Naive thymus-derived CD4-positive, alpha-beta T cell (primary cell): ENCODE measurements at regions not wholly inside any gene's neighbourhood (a gene's known extent, or its start where the extent isn't known, plus 50 kb on each side); places are given as distances from the start of the nearest gene placed in this dataset.
"Not testable (repeated sequence)": the region's sequence is repeated elsewhere in the genome, so short reads cannot be mapped to it uniquely, and the experiment has no call there.

Experiments
- ATAC-seq: fragments of 150-1000 bp; cut with Tn5 transposase; 2 replicates; pipeline ENCODE4 v1.10.0; 2021; ENCODE audit warnings: mild to moderate bottlenecking, moderate library complexity
- CTCF ChIA-PET: fragments of 350-600 bp; sonication (Branson Sonifier 250); formaldehyde crosslinking; loops from one replicate; lab custom pipeline; 2021; ENCODE audit warnings: antibody characterized with exemption; lab: Charles Lee
- POLR2A ChIA-PET: fragments of 350-600 bp; sonication (Branson Sonifier 250); formaldehyde crosslinking; loops from one replicate; lab custom pipeline; 2021; ENCODE audit warnings: antibody characterized with exemption, inconsistent platforms; lab: Charles Lee
- DNase-seq, 9 donors: peaks; one replicate each; pipeline versions ENCODE4 v3.0.0 to v3.0.0-alpha.2; 2020 to 2022; ENCODE audit warnings: mixed read lengths in 1 of 9
- H3K27ac ChIP-seq: one replicate; pipeline ENCODE4 v1.7.0; 2013; ENCODE audit warnings: mild to moderate bottlenecking, low read depth, low read length, moderate library complexity
- H3K27me3 ChIP-seq, 2 donors: one replicate each; pipeline ENCODE4 v1.7.0; 2013; ENCODE audit warnings: low read length in 2 of 2, mild to moderate bottlenecking in 2 of 2, moderate library complexity in 2 of 2; ENCODE audit not compliant: control insufficient read depth in 2 of 2, insufficient read depth in 2 of 2
- H3K36me3 ChIP-seq, 3 experiments: 1 replicate in 2 of 3; 2 replicates in 1 of 3; pipeline ENCODE4 v1.7.0; 2013; ENCODE audit warnings: low read length in 3 of 3, mild to moderate bottlenecking in 3 of 3, moderate library complexity in 1 of 3; ENCODE audit not compliant: insufficient read depth in 3 of 3, control insufficient read depth in 2 of 3
- H3K4me1 ChIP-seq, 2 donors: one replicate each; pipeline ENCODE4 v1.7.0; 2013; ENCODE audit warnings: low read length in 2 of 2, mild to moderate bottlenecking in 2 of 2, moderate library complexity in 1 of 2; ENCODE audit not compliant: control insufficient read depth in 2 of 2, insufficient read depth in 2 of 2
- H3K4me3 ChIP-seq: 2 replicates; pipeline ENCODE4 v1.7.0; 2013; ENCODE audit warnings: mild to moderate bottlenecking, low read length
- H3K9me3 ChIP-seq, 3 experiments: 1 replicate in 2 of 3; 2 replicates in 1 of 3; pipeline ENCODE4 v1.7.0; 2013; ENCODE audit warnings: low read length in 3 of 3; ENCODE audit not compliant: control insufficient read depth in 2 of 3
- H3K27ac Mint-ChIP-seq, 9 donors: one replicate each; pipeline ENCODE4 v1.8.0; 2020 to 2022; ENCODE audit warnings: mixed read lengths in 9 of 9, mild to moderate bottlenecking in 8 of 9, moderate library complexity in 5 of 9, inconsistent platforms in 2 of 9
- H3K27me3 Mint-ChIP-seq, 5 donors: one replicate each; pipeline ENCODE4 v1.8.0; 2021 to 2022; ENCODE audit warnings: mixed read lengths in 5 of 5, mild to moderate bottlenecking in 1 of 5
- H3K36me3 Mint-ChIP-seq, 5 donors: one replicate each; pipeline ENCODE4 v1.8.0; 2020 to 2022; ENCODE audit warnings: mixed read lengths in 5 of 5, mild to moderate bottlenecking in 3 of 5, inconsistent platforms in 1 of 5
- H3K4me1 Mint-ChIP-seq, 7 donors: one replicate each; pipeline ENCODE4 v1.8.0; 2020 to 2022; ENCODE audit warnings: mixed read lengths in 7 of 7, mild to moderate bottlenecking in 3 of 7, inconsistent platforms in 1 of 7
- H3K4me3 Mint-ChIP-seq, 10 donors: one replicate each; pipeline ENCODE4 v1.8.0; 2020 to 2022; ENCODE audit warnings: mild to moderate bottlenecking in 10 of 10, mixed read lengths in 10 of 10, moderate library complexity in 6 of 10, inconsistent platforms in 2 of 10
- H3K9me3 Mint-ChIP-seq, 11 donors: one replicate each; pipeline ENCODE4 v1.8.0; 2020 to 2022; ENCODE audit warnings: mixed read lengths in 11 of 11, mild to moderate bottlenecking in 4 of 11, inconsistent platforms in 1 of 11, moderate library complexity in 1 of 11
- intact Hi-C, 2 donors: fragments of 100-400 bp; cut with micrococcal nuclease; formaldehyde crosslinking; loops; one replicate each; pipeline ENCODE4 v1.15.1; 2023

DNA sequence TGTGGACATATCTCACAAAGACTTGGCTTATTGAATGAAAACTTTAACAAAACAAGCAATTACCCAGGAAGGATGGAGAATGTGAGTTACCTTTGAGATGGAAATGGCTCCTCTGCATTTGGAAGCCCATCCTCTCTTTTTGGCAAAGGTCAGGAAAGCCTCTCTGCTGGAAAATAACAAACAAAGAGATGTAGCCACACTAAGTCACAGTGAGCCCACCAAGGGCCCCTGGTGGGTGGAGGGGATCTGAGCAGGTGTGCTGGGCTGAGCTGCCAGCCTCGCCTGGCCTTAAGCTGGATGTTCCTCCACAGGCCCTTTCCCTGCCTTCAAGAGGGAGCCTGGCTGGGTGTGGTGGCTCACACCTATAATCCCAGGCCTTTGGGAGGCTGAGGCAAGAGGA is 269.2 kb downstream of the HNRNPD start:
- H3K9me3 ChIP-seq: no peaks in the 10 kb centered on the region
- Mint-ChIP-seq H3K4me3 (no peak overlapping the region), H3K27me3 (peaks cover 0 to 19% (median 0%) of the 10 kb centered on the region in 5 donors), H3K4me1 (peaks cover 0 to 1% (median 0%) of the 10 kb centered on the region in 7 donors), H3K9me3 (no peaks in the 10 kb centered on the region), H3K36me3 (no peaks in the 10 kb centered on the region), H3K27ac (no peak overlapping the region)
- no peak overlapping the region for H3K27ac ChIP-seq
- H3K4me1 ChIP-seq: no peaks in the 10 kb centered on the region
- ChIA-PET POLR2A (no interaction called here), CTCF (no interaction called here)
- DNase-seq: no peak
- ATAC-seq: no peak
- no peak overlapping the region for H3K4me3 ChIP-seq
- no peaks in the 10 kb centered on the region for H3K36me3 ChIP-seq
- H3K27me3 ChIP-seq: no peaks in the 10 kb centered on the region
- intact Hi-C loops: no loop called here

DNA sequence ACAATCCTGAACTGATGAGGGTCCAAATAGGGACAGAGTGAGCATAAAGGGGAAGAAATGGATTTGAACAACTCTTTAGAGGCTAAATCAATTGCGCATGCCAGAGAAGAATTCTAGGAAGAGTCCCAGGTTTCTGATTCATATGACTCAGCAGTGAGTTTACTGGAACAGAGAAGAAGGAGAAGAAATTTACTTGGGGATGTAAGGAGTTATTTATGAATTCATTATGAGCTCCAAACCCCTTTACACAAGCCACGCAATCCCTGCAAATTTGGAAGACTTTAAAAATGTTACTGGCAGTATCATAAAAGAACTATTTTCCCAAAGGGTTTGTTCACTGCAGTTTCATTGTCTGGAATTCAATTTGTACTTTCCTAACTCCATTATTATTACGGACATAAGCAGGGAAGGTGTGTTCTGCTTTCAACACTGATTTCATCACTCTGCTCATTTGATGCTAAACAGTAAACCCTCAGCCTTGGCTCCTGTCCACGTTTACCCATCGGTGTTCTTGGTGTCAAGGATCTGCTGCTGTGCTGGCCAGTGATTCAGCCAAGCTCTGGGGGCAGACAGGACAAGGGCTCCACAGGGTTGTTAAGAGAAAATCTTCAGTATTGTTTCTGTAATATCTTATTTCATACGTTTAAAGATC is 273.7 kb downstream of the HNRNPD start:
- Histone ChIP-seq H3K4me1 (no peaks in the 10 kb centered on the region), H3K27ac (no peak overlapping the region), H3K4me3 (no peak overlapping the region), H3K36me3 (no peaks in the 10 kb centered on the region), H3K27me3 (no peaks in the 10 kb centered on the region), H3K9me3 (no peaks in the 10 kb centered on the region)
- Mint-ChIP-seq H3K27ac (no peak overlapping the region), H3K4me3 (no peak overlapping the region), H3K4me1 (no peaks in the 10 kb centered on the region), H3K36me3 (no peaks in the 10 kb centered on the region), H3K27me3 (peaks cover 0 to 8% (median 0%) of the 10 kb centered on the region in 5 donors), H3K9me3 (no peaks in the 10 kb centered on the region)
- DNase-seq (no peak), ATAC-seq (no peak)
- ChIA-PET CTCF (no interaction called here), POLR2A (no interaction called here)
- intact Hi-C loops: no loop called here

- H3K4me1 ChIP-seq: no peaks in the 10 kb centered on the region
- ATAC-seq (no peak), DNase-seq (no peak)
- no peaks in the 10 kb centered on the region for H3K9me3 ChIP-seq
- no peaks in the 10 kb centered on the region for H3K36me3 ChIP-seq
- Mint-ChIP-seq H3K27ac (no peak overlapping the region), H3K36me3 (no peaks in the 10 kb centered on the region), H3K4me1 (no peaks in the 10 kb centered on the region), H3K27me3 (peaks cover 0 to 8% (median 0%) of the 10 kb centered on the region in 5 donors), H3K9me3 (no peaks in the 10 kb centered on the region), H3K4me3 (no peak overlapping the region)
- CTCF ChIA-PET: no interaction called here
- intact Hi-C loops: no loop called here
- no peaks in the 10 kb centered on the region for H3K27me3 ChIP-seq
- no peak overlapping the region for H3K27ac ChIP-seq
- H3K4me3 ChIP-seq: no peak overlapping the region
- POLR2A ChIA-PET: no interaction called here
Observed at GRCh38 chr4:82097504-82097903, 276.3 kb downstream of the HNRNPD start.

GRCh38 chr4:82090717-82091116 is 283.1 kb downstream of the HNRNPD start:
- intact Hi-C loops: no loop called here
- no peak overlapping the region for H3K27ac ChIP-seq
- no peaks in the 10 kb centered on the region for H3K4me1 ChIP-seq
- Mint-ChIP-seq H3K4me1 (no peaks in the 10 kb centered on the region), H3K9me3 (peaks cover 0 to 4% (median 0%) of the 10 kb centered on the region in 11 donors), H3K27ac (no peak overlapping the region), H3K36me3 (no peaks in the 10 kb centered on the region), H3K4me3 (no peak overlapping the region), H3K27me3 (peaks cover 0 to 9% (median 0%) of the 10 kb centered on the region in 5 donors)
- ChIA-PET POLR2A (no interaction called here), CTCF (no interaction called here)
- H3K9me3 ChIP-seq: no peaks in the 10 kb centered on the region
- ATAC-seq (no peak), DNase-seq (no peak)
- H3K4me3 ChIP-seq: no peak overlapping the region
- H3K27me3 ChIP-seq: no peaks in the 10 kb centered on the region
- no peaks in the 10 kb centered on the region for H3K36me3 ChIP-seq

GRCh38 chr4:82084747-82085146 is 289.0 kb downstream of the HNRNPD start:
- POLR2A ChIA-PET: no interaction called here
- H3K4me1 ChIP-seq: no peaks in the 10 kb centered on the region
- peaks cover 0 to 4% (median 0%) of the 10 kb centered on the region in 5 donors for H3K27me3 Mint-ChIP-seq
- intact Hi-C loops: no loop called here
- H3K27ac Mint-ChIP-seq: no peak overlapping the region
- CTCF ChIA-PET: no interaction called here
- H3K4me3 ChIP-seq: no peak overlapping the region
- no peaks in the 10 kb centered on the region for H3K27me3 ChIP-seq
- DNase-seq: no peak
- H3K4me1 Mint-ChIP-seq: no peaks in the 10 kb centered on the region
- no peaks in the 10 kb centered on the region for H3K36me3 ChIP-seq
- H3K27ac ChIP-seq: no peak overlapping the region
- H3K36me3 Mint-ChIP-seq: peaks cover 0 to 4% (median 0%) of the 10 kb centered on the region in 5 donors
- H3K9me3 Mint-ChIP-seq: peaks cover 0 to 4% (median 2%) of the 10 kb centered on the region in 11 donors
- no peak overlapping the region for H3K4me3 Mint-ChIP-seq
- no peaks in the 10 kb centered on the region for H3K9me3 ChIP-seq
- ATAC-seq: no peak

DNA sequence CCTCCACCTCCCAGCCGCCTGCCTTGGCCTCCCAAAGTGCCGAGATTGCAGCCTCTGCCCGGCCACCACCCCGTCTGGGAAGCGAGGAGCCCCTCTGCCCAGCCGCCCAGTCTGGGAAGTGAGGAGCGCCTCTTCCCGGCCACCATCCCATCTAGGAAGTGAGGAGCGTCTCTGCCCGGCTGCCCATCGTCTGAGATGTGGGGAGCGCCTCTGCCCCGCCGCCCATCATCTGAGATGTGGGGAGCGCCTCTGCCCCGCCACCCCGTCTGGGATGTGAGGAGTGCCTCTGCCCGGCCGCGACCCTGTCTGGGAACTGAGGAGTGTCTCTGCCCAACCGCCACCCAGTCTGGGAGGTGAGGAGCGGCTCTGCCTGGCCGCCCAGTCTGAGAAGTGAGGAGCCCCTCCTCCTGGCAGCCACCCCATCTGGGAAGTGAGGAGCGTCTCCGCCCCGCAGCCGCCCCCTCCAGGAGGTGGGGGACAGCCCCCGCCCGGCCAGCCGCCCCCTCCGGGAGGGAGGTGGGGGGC is 296.3 kb downstream of the HNRNPD start:
- H3K9me3 Mint-ChIP-seq, CTCF ChIA-PET, H3K36me3 ChIP-seq, H3K27me3 Mint-ChIP-seq, POLR2A ChIA-PET, ATAC-seq, H3K27ac ChIP-seq, intact Hi-C loops, H3K27me3 ChIP-seq, H3K4me3 ChIP-seq, H3K9me3 ChIP-seq, H3K4me1 Mint-ChIP-seq, DNase-seq, H3K36me3 Mint-ChIP-seq, H3K27ac Mint-ChIP-seq, H3K4me3 Mint-ChIP-seq, H3K4me1 ChIP-seq: not testable (repeated sequence)

DNA sequence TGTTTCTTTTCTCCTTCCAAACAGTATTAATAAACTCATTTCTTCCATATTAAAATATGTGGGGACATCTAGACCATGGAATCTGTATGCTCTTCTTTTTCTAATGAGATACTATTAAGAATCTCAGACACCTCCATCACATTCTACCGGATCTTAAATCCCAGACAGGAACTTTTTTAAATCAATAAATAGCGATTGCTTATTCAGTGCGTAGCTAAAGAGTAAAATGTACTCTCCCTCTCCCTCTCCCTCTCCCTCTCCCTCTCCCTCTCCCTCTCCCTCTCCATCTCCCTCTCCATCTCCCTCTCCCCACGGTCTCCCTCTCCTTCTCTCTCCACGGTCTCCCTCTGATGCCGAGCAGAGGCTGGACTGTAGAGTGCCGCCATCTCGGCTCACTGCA is 297.0 kb downstream of the HNRNPD start:
- Mint-ChIP-seq H3K4me3 (no peak overlapping the region), H3K9me3 (peaks cover 0 to 2% (median 0%) of the 10 kb centered on the region in 11 donors), H3K36me3 (no peaks in the 10 kb centered on the region), H3K27ac (no peak overlapping the region), H3K27me3 (peaks cover 0 to 4% (median 3%) of the 10 kb centered on the region in 5 donors), H3K4me1 (no peaks in the 10 kb centered on the region)
- intact Hi-C loops: no loop called here
- no peak overlapping the region for H3K4me3 ChIP-seq
- no peak for ATAC-seq
- no peaks in the 10 kb centered on the region for H3K36me3 ChIP-seq
- H3K27ac ChIP-seq: no peak overlapping the region
- ChIA-PET POLR2A (no interaction called here), CTCF (no interaction called here)
- H3K4me1 ChIP-seq: no peaks in the 10 kb centered on the region
- no peaks in the 10 kb centered on the region for H3K9me3 ChIP-seq
- no peak for DNase-seq
- H3K27me3 ChIP-seq: no peaks in the 10 kb centered on the region
